Dendritic cell treated with granulocyte-macrophage colony-stimulating factor and Interleukin-4, amounts not matched to agents 40 ng/mL and 50 ng/mL, for 4 days (primary cell): ENCODE measurements at regions not wholly inside any gene's neighbourhood (a gene's known extent, or its start where the extent isn't known, plus 50 kb on each side); places are given as distances from the start of the nearest gene placed in this dataset.
"Not testable (repeated sequence)": the region's sequence is repeated elsewhere in the genome, so short reads cannot be mapped to it uniquely, and the experiment has no call there.

ENCODE experiments used
- H3K27ac Mint-ChIP-seq: one replicate; pipeline ENCODE4 v1.8.0; 2022; ENCODE audit warnings: mild to moderate bottlenecking, mixed read lengths
- H3K27me3 Mint-ChIP-seq: one replicate; pipeline ENCODE4 v1.8.0; 2022; ENCODE audit warnings: mild to moderate bottlenecking, mixed read lengths
- H3K36me3 Mint-ChIP-seq: one replicate; pipeline ENCODE4 v1.8.0; 2022; ENCODE audit warnings: low read depth, mixed read lengths
- H3K4me1 Mint-ChIP-seq: one replicate; pipeline ENCODE4 v1.8.0; 2022; ENCODE audit warnings: low read depth, mixed read lengths
- H3K4me3 Mint-ChIP-seq: one replicate; pipeline ENCODE4 v1.8.0; 2022; ENCODE audit warnings: mild to moderate bottlenecking, moderate library complexity, mixed read lengths
- H3K9me3 Mint-ChIP-seq: one replicate; pipeline ENCODE4 v1.8.0; 2022; ENCODE audit warnings: mixed read lengths
- intact Hi-C: fragments of 100-400 bp; cut with micrococcal nuclease; formaldehyde crosslinking; loops from one replicate; pipeline ENCODE4 v1.15.0; 2022

DNA sequence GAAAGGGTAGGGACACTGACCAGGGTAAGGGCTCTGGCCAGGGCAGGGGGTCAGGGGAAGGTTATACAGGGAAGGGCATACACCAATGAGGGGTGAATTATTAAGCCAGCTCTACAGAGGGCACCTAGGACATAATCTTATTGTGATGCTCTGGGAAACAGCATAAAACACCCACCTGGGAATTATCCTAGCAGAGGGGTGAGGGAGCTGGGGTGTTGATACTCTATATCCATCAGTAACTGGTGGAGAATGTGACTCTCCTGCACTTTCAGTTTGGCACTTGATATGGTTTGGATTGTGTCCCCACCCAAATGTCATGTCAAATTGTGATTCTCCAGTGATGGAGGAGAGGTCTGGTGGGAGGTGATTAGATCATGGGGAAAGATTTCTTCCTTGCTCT is 291.2 kb downstream of the ASMT start:
- H3K4me3 Mint-ChIP-seq = no peak overlapping the region
- intact Hi-C loops = no loop called here
- H3K36me3 Mint-ChIP-seq = no peaks in the 10 kb centered on the region
- H3K27ac Mint-ChIP-seq = no peak overlapping the region
- no peaks in the 10 kb centered on the region for H3K27me3 Mint-ChIP-seq
- H3K9me3 Mint-ChIP-seq = peaks cover 5% of the 10 kb centered on the region
- H3K4me1 Mint-ChIP-seq = peaks cover 9% of the 10 kb centered on the region

DNA sequence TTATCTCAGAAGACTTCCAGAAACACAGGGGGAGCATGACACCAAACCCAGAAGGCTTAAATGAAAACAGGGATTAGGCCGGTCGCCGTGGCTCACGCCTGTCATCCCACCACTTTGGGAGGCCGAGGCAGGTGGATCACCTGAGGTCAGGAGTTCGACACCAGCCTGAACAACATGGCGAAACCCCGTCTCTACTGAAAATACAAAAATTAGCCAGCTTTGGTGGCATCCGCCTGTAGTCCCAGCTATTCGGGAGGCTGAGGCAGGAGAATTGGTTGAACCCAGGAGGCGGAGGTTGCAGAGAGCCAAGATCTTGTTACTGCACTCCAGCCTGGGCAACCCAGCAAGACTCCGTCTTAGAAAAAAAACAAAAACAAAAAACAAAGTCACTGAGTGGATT is 294.1 kb downstream of the ASMT start:
- H3K9me3 Mint-ChIP-seq, H3K36me3 Mint-ChIP-seq, H3K27me3 Mint-ChIP-seq, H3K4me3 Mint-ChIP-seq, intact Hi-C loops, H3K27ac Mint-ChIP-seq: not testable (repeated sequence)
- H3K4me1 Mint-ChIP-seq = peaks cover 17% of the 10 kb centered on the region

DNA sequence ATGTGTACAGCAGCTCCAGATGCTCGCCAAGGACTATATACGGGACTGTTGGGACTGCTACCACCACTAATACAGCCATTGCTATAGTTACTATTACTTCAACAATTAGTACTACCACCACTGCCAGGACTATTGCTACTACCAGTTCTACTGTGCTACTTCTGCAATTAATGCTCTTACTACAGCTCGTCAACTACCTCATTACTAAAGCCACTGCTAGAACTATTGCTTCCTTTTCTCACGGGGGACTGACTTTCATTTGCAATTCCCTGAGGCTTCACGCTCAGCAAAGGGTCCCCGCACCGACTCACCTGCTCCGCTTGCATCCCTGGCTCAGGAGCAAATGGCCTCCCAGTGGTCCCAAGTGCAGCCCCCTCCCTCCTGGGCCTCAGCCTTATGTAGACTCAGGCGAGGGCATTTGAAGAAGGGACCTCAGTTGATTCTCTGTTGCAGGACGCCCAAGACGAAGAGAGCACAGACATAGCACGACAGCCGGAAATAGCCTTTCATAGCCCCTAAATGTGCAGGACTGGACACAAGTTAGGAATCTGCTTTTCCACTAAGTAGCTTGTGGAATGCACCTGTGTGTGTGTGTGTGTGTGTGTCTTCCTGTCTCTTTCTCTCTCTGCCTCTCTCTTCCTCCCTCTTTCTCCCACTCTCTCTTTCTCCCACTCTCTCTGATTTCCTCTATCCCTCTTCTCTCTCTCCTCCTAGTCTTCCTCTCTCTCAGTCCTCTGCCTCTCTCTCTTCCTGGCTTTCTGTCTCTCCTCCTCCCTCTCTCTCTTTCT is 294.8 kb downstream of the ASMT start:
- H3K36me3 Mint-ChIP-seq = no peaks in the 10 kb centered on the region
- H3K27me3 Mint-ChIP-seq = no peaks in the 10 kb centered on the region
- H3K4me3 Mint-ChIP-seq = no peak overlapping the region
- no peak overlapping the region for H3K27ac Mint-ChIP-seq
- peaks cover 17% of the 10 kb centered on the region for H3K4me1 Mint-ChIP-seq
- intact Hi-C loops = no loop called here
- H3K9me3 Mint-ChIP-seq = peaks cover 5% of the 10 kb centered on the region

GRCh38 chrX:1910207-1910470 is 295.3 kb downstream of the ASMT start:
- no peaks in the 10 kb centered on the region for H3K36me3 Mint-ChIP-seq
- H3K9me3 Mint-ChIP-seq = peaks cover 5% of the 10 kb centered on the region
- no peak overlapping the region for H3K27ac Mint-ChIP-seq
- no peak overlapping the region for H3K4me3 Mint-ChIP-seq
- H3K4me1 Mint-ChIP-seq = peaks cover 17% of the 10 kb centered on the region
- no peaks in the 10 kb centered on the region for H3K27me3 Mint-ChIP-seq
- intact Hi-C loops = no loop called here

DNA sequence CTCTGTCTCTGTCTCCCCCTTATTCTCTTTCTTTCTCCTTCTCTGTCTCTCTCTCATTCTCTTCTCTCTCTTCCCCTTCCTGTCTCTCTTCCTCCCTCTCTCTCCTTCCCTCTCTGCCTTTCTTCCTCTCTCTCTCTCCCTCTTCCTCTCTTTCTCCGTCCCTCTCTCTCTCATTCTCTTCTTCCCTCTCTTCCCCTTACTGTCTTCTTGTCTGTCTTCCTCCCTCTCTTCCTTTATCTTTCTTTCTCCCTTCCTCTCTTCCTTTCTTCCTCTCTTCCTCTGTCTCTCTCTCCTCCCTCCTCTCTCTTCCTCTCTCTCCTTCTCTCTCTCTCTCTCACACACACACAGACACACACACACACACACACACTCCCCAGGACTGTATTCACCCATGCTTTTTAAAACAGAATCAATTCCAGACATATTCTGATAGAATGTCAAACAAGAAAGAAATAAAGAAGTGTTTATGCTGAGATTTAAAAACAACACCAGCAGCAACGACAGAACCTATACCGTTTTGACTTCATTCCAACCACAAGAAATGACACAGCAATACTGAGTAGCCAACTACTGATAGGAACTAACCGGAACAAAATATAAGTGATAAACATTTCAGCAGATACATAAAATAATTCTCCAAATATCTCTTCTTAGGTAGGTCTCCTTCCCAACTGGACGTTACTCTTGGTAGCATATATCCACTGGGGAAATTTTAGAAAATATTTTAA is 296.7 kb downstream of the ASMT start:
- no peak overlapping the region for H3K27ac Mint-ChIP-seq

GRCh38 chrX:1912193-1912592 is 297.3 kb downstream of the ASMT start:
- intact Hi-C loops = no loop called here
- no peaks in the 10 kb centered on the region for H3K36me3 Mint-ChIP-seq
- peaks cover 17% of the 10 kb centered on the region for H3K4me1 Mint-ChIP-seq
- no peak overlapping the region for H3K27ac Mint-ChIP-seq
- H3K27me3 Mint-ChIP-seq = no peaks in the 10 kb centered on the region
- peaks cover 5% of the 10 kb centered on the region for H3K9me3 Mint-ChIP-seq
- no peak overlapping the region for H3K4me3 Mint-ChIP-seq

More for the DNA sequence above, 296.7 kb downstream of the ASMT start:
- no peaks in the 10 kb centered on the region for H3K27me3 Mint-ChIP-seq
- H3K36me3 Mint-ChIP-seq = no peaks in the 10 kb centered on the region
- no peak overlapping the region for H3K4me3 Mint-ChIP-seq
- intact Hi-C loops = no loop called here
- peaks cover 17% of the 10 kb centered on the region for H3K4me1 Mint-ChIP-seq
- peaks cover 5% of the 10 kb centered on the region for H3K9me3 Mint-ChIP-seq

- Mint-ChIP-seq H3K4me3 (no peak overlapping the region), H3K36me3 (no peaks in the 10 kb centered on the region), H3K27me3 (peaks cover 3% of the 10 kb centered on the region), H3K4me1 (peaks cover 14% of the 10 kb centered on the region), H3K9me3 (peaks cover 5% of the 10 kb centered on the region), H3K27ac (no peak overlapping the region)
- intact Hi-C loops = no loop called here
Measured at GRCh38 chrX:1914606-1915365, 299.9 kb downstream of the ASMT start.

DNA sequence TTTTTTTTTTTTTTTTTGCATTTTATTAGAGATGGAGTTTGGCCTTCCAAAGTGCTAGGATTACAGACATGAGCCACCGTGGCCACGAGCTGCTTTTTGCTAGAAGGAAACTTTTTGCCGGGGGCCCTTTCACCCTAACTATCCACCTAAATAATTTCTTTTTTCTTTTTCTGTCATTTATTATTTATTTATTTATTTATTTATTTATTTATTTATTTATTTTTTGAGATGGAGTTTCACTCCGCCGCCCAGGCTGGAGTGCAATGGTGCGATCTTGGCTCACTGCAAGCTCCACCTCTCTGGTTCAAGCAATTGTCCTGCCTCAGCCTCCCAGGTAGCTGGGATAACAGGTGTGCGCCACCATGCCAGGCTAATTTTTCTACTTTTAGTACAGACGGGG is 303.9 kb downstream of the ASMT start:
- no peaks in the 10 kb centered on the region for H3K4me1 Mint-ChIP-seq
- peaks cover 3% of the 10 kb centered on the region for H3K27me3 Mint-ChIP-seq
- no peaks in the 10 kb centered on the region for H3K9me3 Mint-ChIP-seq
- no peaks in the 10 kb centered on the region for H3K36me3 Mint-ChIP-seq
- no peak overlapping the region for H3K27ac Mint-ChIP-seq
- intact Hi-C loops = no loop called here
- H3K4me3 Mint-ChIP-seq = no peak overlapping the region

GRCh38 chrX:1925053-1925481 is 310.2 kb downstream of the ASMT start:
- intact Hi-C loops = no loop called here
- Mint-ChIP-seq H3K36me3 (no peaks in the 10 kb centered on the region), H3K4me3 (no peak overlapping the region), H3K27me3 (peaks cover 24% of the 10 kb centered on the region), H3K27ac (no peak overlapping the region), H3K9me3 (no peaks in the 10 kb centered on the region), H3K4me1 (no peaks in the 10 kb centered on the region)

DNA sequence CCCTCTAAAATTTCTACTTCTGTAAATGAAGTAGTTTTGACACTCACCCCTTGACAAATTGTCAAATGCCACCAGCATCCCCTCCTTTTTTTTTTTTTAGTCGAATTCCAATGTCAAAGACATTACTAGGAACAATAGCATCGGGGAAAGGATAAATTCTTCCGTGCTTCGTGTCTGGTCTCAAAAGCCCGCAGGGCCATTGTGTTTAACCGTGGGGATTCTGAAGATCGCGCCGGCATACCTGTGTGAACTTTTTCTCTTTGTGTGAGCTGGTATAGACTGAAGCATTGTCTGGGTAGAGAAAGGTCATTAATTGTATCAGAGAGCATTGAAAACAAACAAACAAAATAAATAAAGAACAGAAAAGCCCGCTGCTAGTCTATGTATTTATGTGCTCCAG is 313.9 kb downstream of the ASMT start:
- no peaks in the 10 kb centered on the region for H3K4me1 Mint-ChIP-seq

DNA sequence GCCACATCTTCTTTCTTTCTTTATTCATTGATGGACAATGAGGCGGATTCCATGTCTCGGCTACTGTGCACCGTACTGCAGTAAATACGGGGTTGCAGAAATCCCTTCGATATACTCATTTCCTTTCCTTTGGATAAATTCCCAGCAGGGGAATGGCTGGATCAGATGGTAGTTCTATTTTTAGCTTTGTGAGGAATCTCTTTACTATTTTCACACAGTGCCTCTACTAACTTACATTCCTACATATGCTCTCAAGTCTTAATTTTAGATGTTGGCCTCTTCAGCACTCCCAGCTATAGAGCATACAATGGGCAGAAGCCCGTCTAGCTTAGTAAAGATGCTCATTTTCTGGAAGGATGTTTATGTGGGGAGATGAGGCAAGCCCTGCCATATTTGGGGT is 317.4 kb downstream of the ASMT start:
- H3K4me3 Mint-ChIP-seq = no peak overlapping the region
- peaks cover 2% of the 10 kb centered on the region for H3K4me1 Mint-ChIP-seq
- no peaks in the 10 kb centered on the region for H3K27me3 Mint-ChIP-seq
- H3K9me3 Mint-ChIP-seq = peaks cover 4% of the 10 kb centered on the region
- no peak overlapping the region for H3K27ac Mint-ChIP-seq
- H3K36me3 Mint-ChIP-seq = no peaks in the 10 kb centered on the region
- intact Hi-C loops = no loop called here

More for the DNA sequence above, 313.9 kb downstream of the ASMT start:
- Mint-ChIP-seq H3K9me3 (no peaks in the 10 kb centered on the region), H3K27me3 (peaks cover 24% of the 10 kb centered on the region), H3K36me3 (no peaks in the 10 kb centered on the region), H3K4me3 (no peak overlapping the region), H3K27ac (no peak overlapping the region)
- intact Hi-C loops = no loop called here

GRCh38 chrX:1933964-1934363 is 319.1 kb downstream of the ASMT start:
- no peaks in the 10 kb centered on the region for H3K27me3 Mint-ChIP-seq

DNA sequence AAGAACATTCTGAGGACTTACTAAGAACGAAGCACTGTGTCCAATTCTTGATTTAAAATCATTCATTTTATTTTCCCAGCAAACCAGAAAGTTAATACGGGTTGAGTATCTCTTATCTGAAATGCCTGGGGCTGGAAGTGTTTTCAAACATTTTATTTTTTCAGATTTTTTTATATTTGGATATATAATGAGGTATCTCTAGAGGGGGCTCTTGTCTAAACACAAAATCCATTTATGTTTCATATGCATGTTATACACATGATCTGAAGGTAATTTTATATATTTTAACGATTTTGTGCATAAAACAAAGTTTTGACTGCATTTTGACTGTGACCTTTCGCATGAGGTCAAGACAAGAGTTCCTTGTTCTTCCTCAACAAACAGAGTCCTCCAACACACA is 320.9 kb downstream of the ASMT start:
- H3K36me3 Mint-ChIP-seq = no peaks in the 10 kb centered on the region

More at GRCh38 chrX:1933964-1934363, 319.1 kb downstream of the ASMT start:
- Mint-ChIP-seq H3K4me1 (peaks cover 5% of the 10 kb centered on the region), H3K27ac (no peak overlapping the region), H3K9me3 (peaks cover 22% of the 10 kb centered on the region), H3K4me3 (no peak overlapping the region), H3K36me3 (no peaks in the 10 kb centered on the region)
- intact Hi-C loops = no loop called here

DNA sequence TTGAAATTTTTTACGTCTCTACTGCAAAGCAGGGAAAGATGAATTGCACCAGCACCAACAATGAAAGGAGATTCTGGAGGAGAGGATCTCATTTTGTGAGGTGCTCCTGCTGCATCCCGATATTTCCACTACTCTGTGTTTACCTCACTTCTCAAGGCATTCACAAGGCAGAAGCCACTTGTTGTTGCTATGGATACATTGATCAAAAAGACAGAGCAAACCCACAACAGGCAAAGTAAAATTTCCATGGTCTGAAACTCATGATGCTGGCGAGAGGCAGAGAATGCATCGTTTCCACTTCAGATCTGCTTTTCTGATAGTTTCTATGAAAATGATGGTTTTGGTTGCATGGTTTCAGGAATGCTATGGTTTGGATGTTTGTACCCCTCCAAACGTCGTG is 323.3 kb downstream of the ASMT start:
- H3K9me3 Mint-ChIP-seq = peaks cover 26% of the 10 kb centered on the region
- no peaks in the 10 kb centered on the region for H3K27me3 Mint-ChIP-seq
- intact Hi-C loops = no loop called here
- no peak overlapping the region for H3K27ac Mint-ChIP-seq
- no peak overlapping the region for H3K4me3 Mint-ChIP-seq
- no peaks in the 10 kb centered on the region for H3K36me3 Mint-ChIP-seq
- peaks cover 5% of the 10 kb centered on the region for H3K4me1 Mint-ChIP-seq

More for the DNA sequence above, 320.9 kb downstream of the ASMT start:
- intact Hi-C loops = no loop called here
- H3K27ac Mint-ChIP-seq = no peak overlapping the region
- peaks cover 5% of the 10 kb centered on the region for H3K4me1 Mint-ChIP-seq
- no peaks in the 10 kb centered on the region for H3K27me3 Mint-ChIP-seq
- no peak overlapping the region for H3K4me3 Mint-ChIP-seq
- peaks cover 26% of the 10 kb centered on the region for H3K9me3 Mint-ChIP-seq
